Astrocyte of the cerebellum (primary cell): ENCODE measurements at regions not wholly inside any gene's neighbourhood (a gene's known extent, or its start where the extent isn't known, plus 50 kb on each side); places are given as distances from the start of the nearest gene placed in this dataset.

Source experiments
- DNase-seq: peaks from one replicate; pipeline ENCODE4 v3.0.0-alpha.2; 2011; ENCODE audit warnings: low read depth
- H3K4me3 ChIP-seq: 2 replicates; pipeline ENCODE4 v1.5.1; 2011; ENCODE audit warnings: mild to moderate bottlenecking, low read depth, low read length, moderate library complexity
- in situ Hi-C: cut with HindIII; loops from 2 replicates; pipeline ENCODE4 v1.10.0; 2017; ENCODE audit warnings: low sequenced_read_pairs
- TF ChIP-seq, protein P1 (sequence below): IDR thresholded peaks from 2 replicates; pipeline ENCODE4 v1.5.1; 2012; ENCODE audit warnings: low read length, low read depth, moderate library complexity, mild to moderate bottlenecking; ENCODE audit errors: missing control alignments

DNA sequence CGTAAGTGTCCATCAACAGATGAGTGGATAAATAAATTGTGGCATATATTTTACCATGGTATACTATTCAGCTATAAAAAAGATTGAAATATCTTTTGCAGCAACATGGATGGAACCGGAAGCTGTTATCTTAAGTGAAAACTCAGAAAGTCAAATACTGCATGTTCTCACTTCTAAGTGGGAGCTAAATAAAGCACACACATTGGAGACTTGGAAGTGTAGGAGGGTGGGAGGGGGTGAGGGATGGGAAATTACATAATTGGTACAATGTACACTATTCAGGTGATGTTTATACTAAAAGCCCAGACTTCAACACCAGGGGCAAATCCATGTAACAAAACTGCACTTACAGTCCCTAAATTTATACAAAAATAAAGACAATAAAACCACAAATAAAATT, 72.6 kb upstream of the SPRY1 start:
- H3K4me3 ChIP-seq: no peak overlapping the region
- in situ Hi-C loops: no loop called here
- DNase-seq: no peak
- TF ChIP-seq, protein P1, sequence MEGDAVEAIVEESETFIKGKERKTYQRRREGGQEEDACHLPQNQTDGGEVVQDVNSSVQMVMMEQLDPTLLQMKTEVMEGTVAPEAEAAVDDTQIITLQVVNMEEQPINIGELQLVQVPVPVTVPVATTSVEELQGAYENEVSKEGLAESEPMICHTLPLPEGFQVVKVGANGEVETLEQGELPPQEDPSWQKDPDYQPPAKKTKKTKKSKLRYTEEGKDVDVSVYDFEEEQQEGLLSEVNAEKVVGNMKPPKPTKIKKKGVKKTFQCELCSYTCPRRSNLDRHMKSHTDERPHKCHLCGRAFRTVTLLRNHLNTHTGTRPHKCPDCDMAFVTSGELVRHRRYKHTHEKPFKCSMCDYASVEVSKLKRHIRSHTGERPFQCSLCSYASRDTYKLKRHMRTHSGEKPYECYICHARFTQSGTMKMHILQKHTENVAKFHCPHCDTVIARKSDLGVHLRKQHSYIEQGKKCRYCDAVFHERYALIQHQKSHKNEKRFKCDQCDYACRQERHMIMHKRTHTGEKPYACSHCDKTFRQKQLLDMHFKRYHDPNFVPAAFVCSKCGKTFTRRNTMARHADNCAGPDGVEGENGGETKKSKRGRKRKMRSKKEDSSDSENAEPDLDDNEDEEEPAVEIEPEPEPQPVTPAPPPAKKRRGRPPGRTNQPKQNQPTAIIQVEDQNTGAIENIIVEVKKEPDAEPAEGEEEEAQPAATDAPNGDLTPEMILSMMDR: no peak

GRCh38 chr4:123325241-123325681, 71.3 kb upstream of the SPRY1 start:
- TF ChIP-seq, protein P1: no peak
- no peak overlapping the region for H3K4me3 ChIP-seq
- in situ Hi-C loops: no loop called here
- peak; percentile 78 for DNase-seq

DNA sequence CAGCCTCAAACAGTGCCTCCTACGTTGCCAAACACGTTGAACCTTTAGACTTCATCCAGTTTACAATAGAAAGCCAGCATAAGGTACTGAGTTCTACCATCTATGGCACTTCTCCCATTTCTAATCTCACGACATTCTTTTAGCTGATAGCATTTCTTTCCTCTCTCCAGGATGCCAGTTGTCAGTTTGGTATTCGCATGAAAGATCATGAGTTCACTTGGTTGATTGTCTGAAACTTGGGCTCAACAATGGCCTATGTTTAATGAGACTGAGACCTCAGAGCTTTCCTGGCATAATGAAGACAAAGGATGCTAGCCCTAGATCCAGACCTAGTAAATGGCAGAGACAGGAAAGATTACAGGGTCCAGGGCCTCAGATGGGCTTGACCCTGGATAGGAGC, 69.2 kb upstream of the SPRY1 start:
- no peak for DNase-seq
- in situ Hi-C loops: no loop called here
- TF ChIP-seq, protein P1: no peak
- H3K4me3 ChIP-seq: no peak overlapping the region

DNA sequence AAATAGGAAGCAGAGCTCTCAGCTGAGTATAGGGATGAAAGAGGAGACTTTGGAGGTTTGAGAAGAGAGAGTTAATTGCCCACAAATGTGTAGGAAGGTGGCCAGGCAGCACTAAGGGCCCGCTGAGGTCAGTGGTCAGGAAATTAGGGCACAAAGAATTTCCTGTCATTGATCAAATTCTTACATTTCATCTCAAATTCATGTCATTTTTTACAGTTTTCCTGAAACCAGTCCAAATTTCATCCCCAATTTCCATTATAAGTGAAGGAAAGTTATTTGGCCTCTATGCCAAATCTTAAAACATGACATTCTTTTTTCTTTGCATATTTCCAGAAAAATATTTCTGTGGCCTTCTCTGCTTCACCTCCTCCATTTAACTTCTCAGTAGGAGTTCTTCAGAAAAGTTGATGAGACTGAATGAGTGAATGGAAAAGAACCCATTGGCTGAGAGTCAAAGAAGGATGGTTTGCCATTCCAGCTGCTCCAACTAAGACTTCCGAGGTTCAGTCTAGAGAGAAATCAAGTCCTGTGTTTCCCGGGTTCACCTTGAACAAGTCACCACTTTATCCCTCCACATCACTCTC, 68.7 kb upstream of the SPRY1 start:
- DNase-seq: peak; percentile 79
- TF ChIP-seq, protein P1: no peak
- H3K4me3 ChIP-seq: no peak overlapping the region
- in situ Hi-C loops: no loop called here

DNA sequence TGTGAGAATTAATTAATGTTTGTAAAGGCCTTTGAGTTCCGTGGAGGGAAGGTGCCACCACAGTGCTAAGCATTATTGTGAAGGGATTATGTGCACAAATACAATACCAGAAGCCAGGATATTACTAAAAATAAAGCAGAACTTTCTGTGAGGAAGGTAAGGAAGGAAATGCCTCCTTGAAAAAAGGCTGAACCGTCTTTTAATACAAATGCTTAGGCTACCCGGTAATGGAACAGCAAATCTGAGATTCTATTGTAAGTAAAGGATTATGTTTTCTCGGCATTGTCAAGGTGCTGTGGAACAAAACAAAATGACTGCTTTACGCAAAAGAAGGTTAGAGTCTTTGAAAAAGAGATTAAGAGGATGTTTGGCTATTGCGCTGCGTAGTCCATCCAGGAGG, 57.9 kb upstream of the SPRY1 start:
- no peak overlapping the region for H3K4me3 ChIP-seq
- TF ChIP-seq, protein P1: no peak
- in situ Hi-C loops: no loop called here
- no peak for DNase-seq

DNA sequence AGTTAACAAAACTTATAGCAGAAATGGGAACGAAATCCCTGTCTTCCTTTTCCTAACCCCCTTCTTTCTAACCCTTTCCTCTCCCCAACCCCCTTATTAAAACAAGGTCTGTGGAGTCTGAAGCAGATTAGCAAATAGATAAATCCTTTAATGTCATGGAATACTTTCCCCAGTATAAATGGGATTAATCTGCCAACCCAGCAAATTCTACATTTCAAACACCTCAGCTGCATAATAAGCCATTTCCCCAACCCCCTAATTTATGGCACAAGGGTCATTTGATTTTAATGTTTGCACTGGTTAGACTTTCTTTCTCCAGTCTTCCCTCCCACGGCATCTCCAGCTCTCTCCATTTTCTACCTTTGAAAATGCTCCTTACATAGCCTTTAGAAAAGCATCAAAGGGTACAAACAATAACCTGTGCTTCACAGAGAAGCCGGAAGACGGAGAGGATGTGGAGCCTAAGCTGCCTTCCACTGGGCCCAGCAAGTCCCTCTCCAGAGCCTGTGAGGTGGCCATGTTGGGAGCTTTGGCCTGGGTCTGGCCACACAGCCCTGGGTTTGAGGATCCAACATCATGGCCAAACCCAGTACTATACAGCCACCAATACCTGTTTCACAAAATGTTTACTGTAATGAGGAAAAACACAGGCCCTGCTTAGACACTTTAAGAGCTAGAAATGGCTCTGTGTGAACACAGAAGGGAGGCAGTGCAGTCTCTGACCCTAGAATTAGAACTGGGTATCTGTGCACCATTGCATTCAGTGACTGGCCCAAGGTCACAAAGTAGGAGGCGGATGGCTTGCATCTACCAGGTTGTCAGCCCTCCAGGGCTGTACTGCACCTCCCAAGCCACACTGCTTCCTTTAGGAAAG, 56.9 kb upstream of the SPRY1 start:
- no peak for DNase-seq
- no peak overlapping the region for H3K4me3 ChIP-seq
- TF ChIP-seq, protein P1: no peak
- in situ Hi-C loops: no loop called here
